ENCODE measurements at regions not wholly inside any gene's neighbourhood (a gene's known extent, or its start where the extent isn't known, plus 50 kb on each side); places are given as distances from the start of the nearest gene placed in this dataset.

- CTCF ChIA-PET, result no interaction called here
- POLR2A ChIA-PET, result no interaction called here
Observed at GRCh38 chr10:1895691-1896090, 158.4 kb upstream of the ADARB2 start.

DNA sequence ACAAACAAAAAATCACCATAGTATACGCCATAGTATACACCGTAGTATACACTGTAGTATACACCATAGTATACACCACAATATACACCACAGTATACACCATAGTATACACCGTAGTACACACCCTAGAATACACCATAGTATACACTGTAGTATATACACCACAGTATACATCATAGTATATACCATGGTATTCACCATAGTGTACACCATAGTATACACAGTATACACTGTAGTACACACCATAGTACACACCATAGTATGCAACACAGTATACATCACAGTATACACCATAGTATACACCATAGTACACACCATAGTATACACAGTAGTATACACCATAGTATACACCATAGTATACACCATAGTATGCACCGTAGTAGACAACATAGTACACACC, 157.6 kb upstream of the ADARB2 start:
- no peak overlapping the region for H3K4me3 Mint-ChIP-seq
- Histone ChIP-seq H3K4me1 (ENCODE audit: insufficient read depth, low read length) (peaks cover 6% of the 10 kb centered on the region), H3K4me3 (ENCODE audit: low read length) (no peak overlapping the region), H3K9me3 (ENCODE audit: control insufficient read depth in 1 of 2, insufficient read depth in 1 of 2, low read length in 2 of 2) (peaks cover 0 to 3% of the 10 kb centered on the region in 2 experiments), H3K27me3 (ENCODE audit: control insufficient read depth in 1 of 2, insufficient read depth in 2 of 2, low read length in 2 of 2) (no peaks in the 10 kb centered on the region), H3K36me3 (ENCODE audit: insufficient read depth, low read length) (no peaks in the 10 kb centered on the region), H3K27ac (ENCODE audit: low read depth in 1 of 2, low read length in 2 of 2) (no peak overlapping the region)
- intact Hi-C loops (cut with DNase I, micrococcal nuclease), result no loop called here
- no peak for ATAC-seq (ENCODE audit: poor library complexity)
- no peaks in the 10 kb centered on the region for H3K36me3 Mint-ChIP-seq (ENCODE audit: low read depth)
- no peaks in the 10 kb centered on the region for H3K9me3 Mint-ChIP-seq
- H3K4me1 Mint-ChIP-seq (ENCODE audit: low read depth), result peaks cover 7% of the 10 kb centered on the region
- POLR2A ChIA-PET, result no interaction called here
- no peak overlapping the region for H3K27ac Mint-ChIP-seq
- CTCF ChIA-PET, result no interaction called here
- no peaks in the 10 kb centered on the region for H3K27me3 Mint-ChIP-seq
- DNase-seq, result no peak
- no peak for TF ChIP-seq CTCF (IDR thresholded peaks at IDR 0.05)

More at GRCh38 chr10:1895691-1896090, 158.4 kb upstream of the ADARB2 start:
- Mint-ChIP-seq H3K4me1 (ENCODE audit: low read depth) (peaks cover 7% of the 10 kb centered on the region), H3K27ac (no peak overlapping the region), H3K9me3 (no peaks in the 10 kb centered on the region), H3K4me3 (no peak overlapping the region), H3K36me3 (ENCODE audit: low read depth) (no peaks in the 10 kb centered on the region), H3K27me3 (no peaks in the 10 kb centered on the region)
- ATAC-seq (ENCODE audit: poor library complexity) (no peak), DNase-seq (no peak)
- intact Hi-C loops (cut with DNase I, micrococcal nuclease), result no loop called here
- H3K4me3 ChIP-seq (ENCODE audit: low read length), result no peak overlapping the region
- H3K9me3 ChIP-seq (ENCODE audit: control insufficient read depth in 1 of 2, insufficient read depth in 1 of 2, low read length in 2 of 2), result peaks cover 0 to 3% of the 10 kb centered on the region in 2 experiments
- H3K27ac ChIP-seq (ENCODE audit: low read depth in 1 of 2, low read length in 2 of 2), result no peak overlapping the region
- no peaks in the 10 kb centered on the region for H3K27me3 ChIP-seq (ENCODE audit: control insufficient read depth in 1 of 2, insufficient read depth in 2 of 2, low read length in 2 of 2)
- peaks cover 6% of the 10 kb centered on the region for H3K4me1 ChIP-seq (ENCODE audit: insufficient read depth, low read length)
- no peaks in the 10 kb centered on the region for H3K36me3 ChIP-seq (ENCODE audit: insufficient read depth, low read length)
- no peak for TF ChIP-seq CTCF (IDR thresholded peaks at IDR 0.05)

GRCh38 chr10:1893941-1894340, 156.6 kb upstream of the ADARB2 start:
- intact Hi-C loops (cut with DNase I, micrococcal nuclease), result no loop called here
- ATAC-seq (ENCODE audit: poor library complexity), result no peak
- no peaks in the 10 kb centered on the region for H3K27me3 Mint-ChIP-seq
- ChIA-PET CTCF (no interaction called here), POLR2A (no interaction called here)
- no peak overlapping the region for H3K27ac Mint-ChIP-seq
- no peaks in the 10 kb centered on the region for H3K9me3 Mint-ChIP-seq
- no peak for TF ChIP-seq CTCF (IDR thresholded peaks at IDR 0.05)
- Histone ChIP-seq H3K36me3 (ENCODE audit: insufficient read depth, low read length) (no peaks in the 10 kb centered on the region), H3K27ac (ENCODE audit: low read depth in 1 of 2, low read length in 2 of 2) (no peak overlapping the region), H3K4me3 (ENCODE audit: low read length) (no peak overlapping the region), H3K4me1 (ENCODE audit: insufficient read depth, low read length) (peaks cover 6% of the 10 kb centered on the region), H3K27me3 (ENCODE audit: control insufficient read depth in 1 of 2, insufficient read depth in 2 of 2, low read length in 2 of 2) (no peaks in the 10 kb centered on the region), H3K9me3 (ENCODE audit: control insufficient read depth in 1 of 2, insufficient read depth in 1 of 2, low read length in 2 of 2) (peaks cover 0 to 3% of the 10 kb centered on the region in 2 experiments)
- no peaks in the 10 kb centered on the region for H3K36me3 Mint-ChIP-seq (ENCODE audit: low read depth)
- H3K4me3 Mint-ChIP-seq, result no peak overlapping the region
- H3K4me1 Mint-ChIP-seq (ENCODE audit: low read depth), result peaks cover 7% of the 10 kb centered on the region
- no peak for DNase-seq
